Skin of body (tissue), 1 donor: ENCODE measurements at regions not wholly inside any gene's neighbourhood (a gene's known extent, or its start where the extent isn't known, plus 50 kb on each side); places are given as distances from the start of the nearest gene placed in this dataset.
"Not testable (repeated sequence)": the region's sequence is repeated elsewhere in the genome, so short reads cannot be mapped to it uniquely, and the experiment has no call there.

Source experiments
- DNase-seq: peaks from one replicate; lab custom pipeline; 2025; lab: John Stamatoyannopoulos, UW

DNA sequence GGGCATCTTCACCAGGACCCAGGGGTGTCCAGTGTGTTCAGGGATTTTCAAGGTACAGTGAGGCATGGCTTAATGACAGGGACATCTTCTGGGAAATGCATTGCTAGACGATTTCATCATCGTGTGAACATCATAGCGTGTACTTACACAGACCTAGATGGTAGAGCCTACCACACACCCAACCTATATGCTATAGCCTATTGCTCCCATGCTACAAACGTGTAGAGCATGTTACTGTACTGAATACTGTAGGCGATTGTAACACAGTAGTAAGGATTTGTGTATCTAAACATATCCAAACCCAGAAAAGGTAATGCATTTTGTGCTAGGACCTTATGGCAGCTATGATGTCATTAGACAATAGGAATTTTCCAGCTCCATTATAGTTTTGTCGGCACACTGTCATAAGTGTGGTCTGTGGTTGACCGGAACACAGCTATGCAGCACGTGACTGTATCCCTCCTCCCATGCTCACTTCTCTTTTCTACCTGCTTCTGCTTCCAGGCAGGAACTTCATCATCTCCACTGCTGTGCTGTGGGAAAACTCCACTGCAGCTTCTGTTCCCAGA, 416.2 kb upstream of the NFE2L3 start:
- DNase-seq: no peak

DNA sequence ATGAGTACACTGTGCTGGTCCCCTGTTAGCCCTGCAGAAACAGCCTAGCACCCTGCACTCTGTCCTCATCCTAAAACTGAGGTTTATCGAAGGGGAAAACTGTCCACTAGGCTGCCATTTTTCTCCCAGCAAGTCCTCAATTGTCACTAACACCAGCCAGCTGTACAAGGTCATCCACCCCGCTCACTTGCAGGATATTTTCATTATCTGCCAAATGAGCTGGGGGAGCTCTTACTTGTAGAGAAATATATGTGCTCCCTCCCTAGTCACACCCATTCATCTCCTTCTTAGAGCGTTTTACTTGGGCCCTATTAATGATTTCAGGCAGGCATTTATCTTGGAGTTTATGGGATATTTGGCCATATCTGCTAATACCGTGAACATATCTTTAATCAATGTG, 413.5 kb upstream of the NFE2L3 start:
- DNase-seq: no peak

DNA sequence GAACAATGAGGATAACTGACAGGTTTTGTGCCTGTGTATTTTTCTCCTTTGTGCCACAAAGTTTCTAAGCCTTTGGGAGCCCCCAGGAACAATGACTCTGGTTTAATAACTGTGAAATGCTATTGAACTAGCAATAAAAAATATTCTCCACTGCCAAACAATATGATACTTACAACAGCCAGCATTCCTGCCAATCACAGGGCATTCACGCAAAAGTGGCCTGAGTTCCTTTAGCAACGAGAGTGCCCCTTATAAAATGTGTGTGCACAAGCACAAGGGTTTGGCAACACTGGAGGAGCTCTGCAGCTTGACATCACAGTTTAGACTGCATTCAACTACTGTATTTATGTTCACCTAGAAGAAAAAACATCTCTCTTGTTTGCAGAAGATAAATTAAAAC, 412.9 kb upstream of the NFE2L3 start:
- DNase-seq: no peak

DNA sequence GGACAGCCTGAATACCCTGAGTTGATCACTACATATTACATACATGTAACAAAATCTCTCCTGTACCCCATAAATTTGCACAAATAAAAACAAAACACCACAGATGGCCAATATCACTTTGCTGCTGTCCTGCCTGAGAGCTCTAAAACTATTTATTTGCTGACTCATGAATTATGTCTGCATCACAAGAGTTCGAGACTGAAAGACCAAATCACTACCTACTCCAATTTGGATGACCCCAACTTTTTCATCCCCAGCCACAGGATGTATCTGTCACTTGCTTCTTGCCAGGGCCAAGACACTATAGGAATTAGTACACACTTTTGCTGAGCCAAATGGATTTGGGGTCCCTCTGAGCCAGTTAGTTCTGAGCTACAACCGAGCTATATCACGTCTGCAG, 409.7 kb upstream of the NFE2L3 start:
- DNase-seq: no peak

DNA sequence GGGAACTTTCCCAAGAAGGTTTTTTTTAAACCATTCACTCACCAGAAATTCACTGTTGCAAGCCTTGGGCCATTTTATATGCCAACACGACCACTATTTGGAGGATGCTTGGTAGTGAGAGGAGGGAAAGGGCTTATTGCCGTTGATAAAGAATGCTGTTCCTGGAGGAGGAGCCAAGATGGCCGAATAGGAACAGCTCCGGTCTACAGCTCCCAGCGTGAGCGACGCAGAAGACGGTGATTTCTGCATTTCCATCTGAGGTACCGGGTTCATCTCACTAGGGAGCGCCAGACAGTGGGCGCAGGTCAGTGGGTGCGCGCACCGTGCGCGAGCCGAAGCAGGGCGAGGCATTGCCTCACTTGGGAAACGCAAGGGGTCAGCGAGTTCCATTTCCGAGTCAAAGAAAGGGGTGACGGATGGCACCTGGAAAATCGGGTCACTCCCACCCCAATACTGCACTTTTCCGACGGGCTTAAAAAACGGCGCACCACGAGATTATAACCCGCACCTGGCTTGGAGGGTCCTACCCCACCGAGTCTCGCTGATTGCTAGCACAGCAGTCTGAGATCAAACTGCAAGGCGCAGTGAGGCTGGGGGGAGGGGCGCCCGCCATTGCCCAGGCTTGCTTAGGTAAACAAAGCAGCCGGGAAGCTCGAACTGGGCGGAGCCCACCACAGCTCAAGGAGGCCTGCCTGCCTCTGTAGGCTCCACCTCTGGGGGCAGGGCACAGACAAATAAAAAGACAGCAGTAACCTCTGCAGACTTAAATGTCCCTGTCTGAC, 408.1 kb upstream of the NFE2L3 start:
- DNase-seq: not testable (repeated sequence)

DNA sequence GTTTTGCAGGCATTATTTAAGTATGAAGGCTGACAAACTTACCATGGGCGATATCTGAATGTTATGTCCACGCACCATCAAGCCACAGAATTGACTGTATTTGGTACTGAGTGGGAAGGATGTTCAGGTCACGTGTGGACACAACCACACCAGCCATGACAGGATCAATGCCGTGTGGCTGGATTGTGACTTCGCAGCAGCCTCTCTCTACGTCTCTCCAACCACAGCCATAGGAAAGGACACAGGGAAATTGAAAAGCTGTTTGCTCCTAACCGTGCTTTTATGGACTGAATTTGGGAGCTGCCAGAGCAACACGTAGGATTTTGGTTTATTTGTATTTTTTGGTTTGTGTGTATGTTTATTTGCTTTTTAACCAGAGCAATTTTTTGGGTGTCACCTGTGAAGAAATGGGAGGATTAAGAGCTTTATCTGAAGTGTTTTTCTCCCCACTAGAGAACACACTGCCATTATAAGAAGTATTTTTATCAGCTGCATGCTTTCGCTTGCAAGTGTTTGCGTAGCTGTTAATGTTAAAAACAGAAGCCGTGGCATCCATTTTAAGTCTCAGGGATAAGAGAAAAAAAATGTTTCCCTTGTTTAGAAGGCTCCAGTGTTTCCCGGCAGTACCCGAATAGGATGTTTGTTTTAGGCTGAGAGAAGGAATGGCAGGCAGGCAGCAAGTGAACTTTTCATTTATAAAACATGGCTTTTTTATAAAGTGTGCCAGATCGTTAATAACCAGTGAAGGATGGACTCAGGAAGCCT, 401.1 kb upstream of the NFE2L3 start:
- DNase-seq: no peak

DNA sequence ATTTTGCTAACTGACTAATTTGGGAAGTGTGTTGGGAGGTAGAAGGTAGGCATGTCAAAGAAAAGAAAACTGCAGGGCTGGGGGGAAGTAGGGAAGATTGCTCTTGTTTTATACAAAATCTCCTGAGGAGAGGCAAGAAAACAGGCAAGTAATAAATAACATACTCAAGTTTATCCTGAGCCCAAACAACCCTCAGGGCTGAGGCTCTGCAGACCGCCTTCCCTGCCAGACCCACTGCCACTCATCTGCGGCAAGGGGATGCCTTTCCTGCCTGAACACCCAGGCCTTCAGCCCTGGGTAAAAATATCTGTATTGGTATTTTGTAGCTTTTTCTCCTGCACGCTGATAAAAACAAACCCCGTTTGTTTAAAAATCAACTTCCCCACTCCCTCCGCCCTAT, 399.8 kb upstream of the NFE2L3 start:
- DNase-seq: no peak

DNA sequence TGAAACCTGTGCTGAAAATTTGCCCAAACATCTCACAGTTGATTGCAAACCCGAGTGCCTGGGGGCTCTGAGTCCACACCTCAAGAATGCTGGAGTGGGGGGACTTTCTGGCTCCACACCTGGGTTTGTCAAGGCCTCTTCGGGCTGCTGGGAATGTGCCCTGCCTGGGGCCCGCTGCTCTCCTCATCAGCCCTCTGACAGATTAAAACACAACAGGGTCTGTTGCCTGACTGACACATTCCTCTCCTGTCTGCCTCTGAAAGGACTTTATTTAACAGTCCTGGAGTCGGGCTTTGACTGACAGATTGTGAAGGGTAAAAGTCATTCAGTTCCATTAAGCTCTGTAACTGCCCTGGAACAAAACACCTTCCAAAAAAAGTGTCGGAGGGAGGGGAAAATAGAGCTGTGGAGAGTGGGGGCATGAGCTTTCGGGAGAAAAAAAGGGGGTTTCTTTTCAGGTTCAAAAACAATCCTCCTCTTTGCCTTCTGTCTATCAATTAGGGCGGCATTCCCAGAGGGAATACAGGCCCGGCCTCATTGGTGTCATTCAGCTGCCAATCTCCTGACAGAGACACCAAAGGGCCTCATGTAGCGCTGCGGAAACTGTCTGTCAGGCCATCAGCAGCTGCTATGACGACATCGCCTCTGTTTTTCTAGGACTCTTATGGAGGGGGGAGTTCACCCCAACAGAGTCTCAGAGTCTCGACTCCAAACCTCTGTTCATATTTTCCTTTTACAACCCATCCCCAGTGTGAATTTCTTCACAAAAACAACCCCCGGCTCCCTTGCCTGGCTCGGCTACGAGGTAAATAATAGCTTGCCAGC, 398.8 kb upstream of the NFE2L3 start:
- no peak for DNase-seq

DNA sequence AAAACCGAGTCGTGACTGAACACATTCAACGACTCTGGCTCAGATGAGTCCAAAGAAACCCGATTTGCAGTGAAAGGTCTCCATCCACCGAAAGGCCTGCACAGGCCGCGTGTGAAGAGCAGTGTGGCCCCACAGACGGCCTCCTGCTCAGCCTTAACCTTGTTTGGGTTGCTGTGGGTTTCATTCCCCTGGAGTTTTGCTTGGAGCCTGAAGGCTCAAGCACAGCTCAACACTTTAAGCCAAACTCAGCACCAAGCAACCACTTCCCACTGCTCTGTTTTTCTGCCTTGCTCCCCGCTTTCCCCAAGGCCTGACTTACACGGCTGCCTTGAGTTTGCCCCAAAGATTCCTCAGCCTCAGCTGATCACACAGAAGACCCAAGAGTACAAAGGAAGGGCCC, 398.2 kb upstream of the NFE2L3 start:
- DNase-seq: no peak

DNA sequence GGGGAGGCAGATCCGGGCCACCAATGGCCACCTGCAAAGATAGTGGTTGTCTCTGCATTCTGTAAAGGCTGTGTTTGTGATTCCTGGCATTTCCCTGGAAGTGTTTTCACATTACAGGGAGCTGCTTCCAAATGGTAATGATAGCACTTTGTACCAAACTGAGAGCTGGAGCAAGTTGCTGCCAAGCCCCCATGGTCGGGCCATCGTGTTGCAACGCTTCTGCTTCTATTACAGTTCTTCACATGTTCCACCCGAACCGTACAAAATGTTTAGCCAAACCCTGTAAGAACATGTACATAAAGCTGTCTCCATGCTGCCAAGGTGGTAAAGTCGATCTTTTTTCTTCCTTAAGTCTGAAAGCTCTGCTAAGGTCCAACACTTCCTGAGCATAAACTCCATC, 397.7 kb upstream of the NFE2L3 start:
- no peak for DNase-seq

DNA sequence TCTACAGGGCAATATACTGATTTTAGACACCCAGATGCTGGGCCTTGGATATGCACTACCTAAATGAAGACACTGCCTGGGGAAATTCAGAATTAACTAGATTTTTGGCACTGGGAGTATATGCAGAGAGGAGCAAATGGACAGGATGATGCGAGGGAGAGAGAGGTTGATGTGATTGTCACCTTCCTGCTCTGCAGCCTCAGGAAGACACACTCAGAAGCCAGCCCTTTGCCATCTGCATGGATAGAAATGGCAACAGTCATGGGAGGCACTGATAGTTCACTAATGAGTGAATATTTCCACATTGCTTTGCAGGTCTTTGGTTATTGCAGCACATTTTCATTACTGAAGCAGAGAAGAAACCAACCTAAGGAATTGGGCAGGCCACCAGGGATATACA, 397.2 kb upstream of the NFE2L3 start:
- no peak for DNase-seq

DNA sequence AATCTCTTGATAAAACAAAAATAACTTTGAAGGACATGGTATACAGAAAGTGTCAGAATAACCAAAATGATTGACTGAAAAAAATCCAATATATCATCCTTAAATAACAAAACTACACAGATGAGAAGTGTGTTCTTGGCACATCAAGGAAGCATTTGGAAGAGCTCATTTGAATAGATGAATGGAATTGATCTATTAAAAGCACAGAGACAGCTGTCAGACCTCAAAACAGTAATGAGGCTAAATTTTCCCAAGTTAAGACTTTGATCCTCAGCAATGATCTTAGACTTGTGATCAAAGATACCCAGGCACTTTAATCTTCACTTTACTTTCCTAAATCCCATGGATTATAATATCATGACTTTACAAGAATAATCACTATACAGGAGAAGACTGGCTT, 395.4 kb upstream of the NFE2L3 start:
- DNase-seq: no peak

DNA sequence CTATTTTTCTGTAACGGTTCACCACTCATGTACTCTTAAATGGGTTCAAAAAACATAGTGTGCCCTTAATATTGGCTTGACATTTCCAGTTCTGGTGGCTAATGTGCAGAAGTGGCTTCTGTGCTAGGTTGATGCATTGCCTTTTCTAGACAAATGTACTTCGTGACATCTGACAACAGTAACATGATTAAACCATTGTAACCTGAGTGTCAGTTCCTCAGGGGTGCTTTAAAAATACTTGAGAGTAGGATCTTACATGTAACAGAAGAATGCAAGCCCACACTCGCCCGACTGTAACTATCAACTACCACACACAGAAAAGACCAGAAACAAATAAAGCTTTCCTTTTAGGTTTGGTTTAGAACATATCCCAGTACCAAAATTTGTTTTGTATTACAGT, 393.4 kb upstream of the NFE2L3 start:
- DNase-seq: peak; percentile 16

DNA sequence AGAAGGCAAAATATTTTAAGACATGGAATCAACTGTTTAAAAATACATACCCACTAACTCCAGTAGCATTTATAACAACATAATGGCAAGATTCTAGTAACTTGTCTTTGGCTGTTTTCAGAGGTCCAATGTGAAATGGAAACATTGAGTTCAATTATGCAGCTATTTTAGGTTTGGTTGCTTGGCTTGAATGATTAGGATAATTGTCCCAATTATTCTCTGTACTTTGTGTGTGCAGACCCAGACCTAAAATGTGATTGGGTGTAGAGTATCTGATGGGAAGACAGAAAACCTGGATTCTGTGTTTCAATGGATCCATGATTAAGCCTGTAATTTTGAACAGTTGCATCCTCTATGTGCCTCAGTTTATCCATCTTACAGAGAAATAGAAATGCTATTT, 392.7 kb upstream of the NFE2L3 start:
- DNase-seq: no peak

DNA sequence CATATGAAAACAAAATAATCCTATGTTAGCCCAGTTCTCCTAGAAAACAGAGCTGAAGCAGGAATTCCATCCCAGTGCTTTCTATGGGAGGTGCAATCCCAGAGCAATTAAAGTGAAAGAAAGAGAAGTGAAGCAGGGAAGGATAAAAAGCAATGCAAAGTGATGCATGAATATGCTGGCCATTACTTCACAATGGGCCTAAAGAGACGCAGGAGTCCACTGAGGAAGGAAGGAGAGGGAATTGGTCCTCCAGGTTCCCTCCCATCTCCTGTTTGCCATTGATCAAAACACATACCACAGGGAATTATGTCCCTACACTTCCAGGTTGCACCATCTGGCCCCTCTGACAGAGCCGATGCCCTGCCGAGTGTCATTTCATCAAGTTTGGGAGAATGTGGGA, 392.2 kb upstream of the NFE2L3 start:
- no peak for DNase-seq

DNA sequence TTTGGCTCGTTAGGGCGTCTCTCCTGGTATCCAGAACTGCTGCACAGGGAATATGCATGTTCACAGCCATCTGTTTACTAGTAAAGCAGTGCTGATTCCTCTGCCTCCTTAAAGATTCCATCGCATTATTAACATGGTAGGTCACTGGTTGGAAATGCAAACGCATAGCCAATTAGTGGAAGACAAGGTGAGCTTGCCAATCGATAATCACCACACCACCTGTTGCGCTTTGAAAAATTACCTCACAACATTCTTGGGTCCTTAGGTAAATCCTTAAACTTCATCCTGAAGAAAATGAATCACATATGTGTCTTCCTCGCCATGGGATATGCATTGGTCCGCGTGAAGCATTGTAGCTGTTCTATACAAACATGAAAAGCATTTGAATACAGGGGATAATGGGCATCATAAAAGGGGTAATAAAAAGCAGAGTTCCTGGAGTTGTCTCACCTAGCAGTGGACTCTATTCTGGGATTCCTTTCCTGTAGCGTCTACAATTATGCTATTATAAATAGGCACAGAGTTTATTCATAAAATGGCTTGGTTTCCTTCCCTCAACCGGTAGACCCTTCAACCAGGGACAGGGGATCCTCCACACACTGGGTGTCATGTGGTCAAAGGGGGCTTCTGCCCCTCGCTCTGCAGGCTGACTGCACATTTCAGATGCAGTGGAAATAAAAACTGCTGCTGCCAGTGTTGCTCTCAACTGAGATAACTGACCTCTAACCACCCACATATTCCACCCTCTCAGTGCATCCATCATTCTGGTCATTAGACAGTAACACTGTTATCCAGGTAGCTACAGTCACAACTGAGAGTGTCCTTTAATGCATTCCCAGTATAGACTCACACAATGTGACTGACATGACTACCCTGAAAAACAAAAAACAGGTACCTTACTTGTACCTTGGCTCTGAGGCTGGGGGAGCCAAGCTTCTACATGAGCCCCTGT, 389.2 kb upstream of the NFE2L3 start:
- DNase-seq: no peak

DNA sequence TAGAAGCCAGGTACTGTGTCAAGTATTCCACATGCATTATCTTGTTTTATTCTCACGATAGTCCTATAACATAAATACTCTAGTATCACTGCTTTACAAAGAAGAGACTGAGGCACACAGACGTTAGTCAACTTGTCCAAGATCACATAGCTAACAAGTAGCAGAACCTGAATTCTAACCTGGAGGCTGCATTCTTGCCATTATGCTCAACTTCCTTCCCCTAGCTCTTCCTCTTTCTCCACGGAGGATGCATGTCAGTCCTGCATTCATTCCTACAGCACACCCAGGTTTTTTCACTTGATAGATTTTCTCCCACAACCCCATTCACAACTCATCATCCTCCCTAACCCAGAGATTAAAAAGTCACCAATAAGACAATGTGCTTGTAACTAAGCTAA, 388.5 kb upstream of the NFE2L3 start:
- no peak for DNase-seq

DNA sequence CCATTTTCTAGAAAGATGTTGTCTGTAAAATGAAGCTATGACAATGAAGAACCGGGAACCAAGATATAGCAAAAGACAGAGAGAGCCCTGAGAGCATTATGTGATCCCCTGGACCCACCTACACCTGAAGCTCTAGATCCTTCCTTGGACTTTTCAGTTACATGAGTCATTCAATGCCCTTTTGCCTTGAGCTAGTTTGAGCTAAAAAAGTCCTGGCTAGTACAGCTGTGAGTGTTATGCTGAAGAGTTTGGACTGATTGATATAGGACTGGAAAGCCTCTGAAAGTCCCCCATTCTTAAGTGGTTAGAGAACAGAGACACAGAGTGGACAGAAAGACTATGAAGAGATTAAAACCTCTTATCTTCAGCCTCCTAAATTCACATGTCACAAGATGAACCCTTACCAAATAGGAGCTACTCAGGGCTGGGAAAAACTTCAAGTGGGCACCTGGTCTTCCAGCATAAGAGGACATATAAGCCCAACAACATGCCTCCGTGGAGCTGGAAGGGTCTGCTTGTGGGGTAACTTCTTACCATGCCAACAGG, 386.8 kb upstream of the NFE2L3 start:
- DNase-seq: no peak

DNA sequence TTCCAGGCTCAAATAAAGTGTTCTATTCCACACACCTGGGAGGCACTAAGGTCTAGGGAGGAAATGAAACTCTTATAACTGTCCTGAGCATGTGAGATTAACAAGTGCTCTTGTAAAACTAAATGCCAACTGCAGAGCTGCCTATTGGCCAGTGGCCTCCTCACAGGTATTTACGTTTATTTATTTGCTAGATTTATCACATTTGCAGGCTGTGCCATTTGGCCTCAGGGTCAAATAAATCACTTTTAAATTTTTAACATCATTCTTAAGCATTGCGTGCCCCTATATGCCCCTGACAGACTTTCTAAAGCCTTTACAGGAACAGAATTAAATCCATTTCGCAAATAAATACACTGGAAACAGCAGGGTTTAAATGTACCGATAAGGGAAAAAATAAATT, 381.8 kb upstream of the NFE2L3 start:
- no peak for DNase-seq

DNA sequence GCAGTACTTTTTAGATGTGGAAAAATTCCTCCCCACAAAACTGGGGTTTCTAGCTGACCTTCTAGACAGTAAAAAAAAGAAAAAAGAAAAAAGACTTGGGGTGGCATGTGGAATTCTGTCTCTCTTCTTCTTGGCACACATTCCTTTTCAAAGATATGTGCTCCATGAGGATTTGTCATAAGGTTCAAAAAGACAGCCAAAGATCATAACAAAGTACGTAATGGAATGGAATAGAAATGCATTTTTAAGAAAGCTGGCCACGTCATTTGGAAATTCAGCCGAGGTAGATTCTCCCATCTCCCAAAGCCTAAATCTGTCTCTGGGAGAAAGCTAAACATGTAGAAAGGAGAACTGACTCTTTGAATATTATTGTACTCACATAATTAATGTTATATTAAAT, 381.3 kb upstream of the NFE2L3 start:
- DNase-seq: peak; percentile 17
